Mammary epithelial cell (primary cell): ENCODE measurements at regions not wholly inside any gene's neighbourhood (a gene's known extent, or its start where the extent isn't known, plus 50 kb on each side); places are given as distances from the start of the nearest gene placed in this dataset.

Experiments used
- EZH2 ChIP-seq: IDR thresholded peaks from 2 replicates; pipeline ENCODE4 v1.6.1; 2012; ENCODE audit warnings: low read length, inconsistent platforms, borderline replicate concordance
- TF ChIP-seq, protein P1 (sequence below), 2 donors: IDR thresholded peaks in 1 of 2; conservative IDR thresholded peaks in 1 of 2; 2 replicates each; pipeline ENCODE4 v1.5.1; 2011 to 2012; ENCODE audit warnings: inconsistent platforms in 2 of 2, low read length in 2 of 2, mild to moderate bottlenecking in 2 of 2, control low read depth in 1 of 2, low read depth in 1 of 2; ENCODE audit not compliant: insufficient read depth in 1 of 2; ENCODE audit errors: extremely low read depth in 1 of 2

DNA sequence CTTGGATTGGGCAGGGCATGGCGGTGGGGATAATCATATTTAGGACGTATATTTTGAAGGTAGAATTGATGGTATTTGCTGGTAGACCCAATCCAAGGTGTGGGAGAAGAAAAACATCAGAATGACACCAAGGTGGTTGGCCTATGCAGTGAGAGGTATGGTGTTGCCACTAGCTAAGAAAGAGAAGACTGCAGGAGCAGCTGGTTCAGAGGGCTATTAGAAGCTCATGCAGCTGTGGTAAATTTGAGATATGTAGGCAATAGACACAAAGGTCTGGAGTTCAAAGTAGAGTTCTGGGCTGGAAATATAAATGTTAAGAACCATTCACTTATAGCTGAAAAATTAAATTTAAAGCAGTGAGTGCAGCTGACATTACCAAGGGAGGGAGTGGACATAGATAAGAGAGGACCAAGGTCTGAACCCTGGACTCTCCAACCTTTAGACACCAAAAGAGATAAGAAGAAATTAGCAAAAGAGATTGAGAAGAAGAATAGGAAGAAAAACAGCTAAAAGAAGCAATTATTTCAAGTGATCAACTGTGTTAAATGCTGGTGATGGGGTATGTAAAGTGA lies 74.7 kb upstream of the FAM169A start:
- TF ChIP-seq, protein P1, sequence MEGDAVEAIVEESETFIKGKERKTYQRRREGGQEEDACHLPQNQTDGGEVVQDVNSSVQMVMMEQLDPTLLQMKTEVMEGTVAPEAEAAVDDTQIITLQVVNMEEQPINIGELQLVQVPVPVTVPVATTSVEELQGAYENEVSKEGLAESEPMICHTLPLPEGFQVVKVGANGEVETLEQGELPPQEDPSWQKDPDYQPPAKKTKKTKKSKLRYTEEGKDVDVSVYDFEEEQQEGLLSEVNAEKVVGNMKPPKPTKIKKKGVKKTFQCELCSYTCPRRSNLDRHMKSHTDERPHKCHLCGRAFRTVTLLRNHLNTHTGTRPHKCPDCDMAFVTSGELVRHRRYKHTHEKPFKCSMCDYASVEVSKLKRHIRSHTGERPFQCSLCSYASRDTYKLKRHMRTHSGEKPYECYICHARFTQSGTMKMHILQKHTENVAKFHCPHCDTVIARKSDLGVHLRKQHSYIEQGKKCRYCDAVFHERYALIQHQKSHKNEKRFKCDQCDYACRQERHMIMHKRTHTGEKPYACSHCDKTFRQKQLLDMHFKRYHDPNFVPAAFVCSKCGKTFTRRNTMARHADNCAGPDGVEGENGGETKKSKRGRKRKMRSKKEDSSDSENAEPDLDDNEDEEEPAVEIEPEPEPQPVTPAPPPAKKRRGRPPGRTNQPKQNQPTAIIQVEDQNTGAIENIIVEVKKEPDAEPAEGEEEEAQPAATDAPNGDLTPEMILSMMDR (conservative IDR thresholded peaks at IDR 0.05 in 1 of 2, IDR thresholded peaks at IDR 0.05 in 1 of 2; ENCODE audit: extremely low read depth in 1 of 2, insufficient read depth in 1 of 2, low read depth in 1 of 2, low read length in 2 of 2) = no peak
- TF ChIP-seq EZH2 = no peak
